Dedifferentiated amniotic fluid mesenchymal stem cell (primary cell): ENCODE measurements at regions not wholly inside any gene's neighbourhood (a gene's known extent, or its start where the extent isn't known, plus 50 kb on each side); places are given as distances from the start of the nearest gene placed in this dataset.
"Not testable (repeated sequence)": the region's sequence is repeated elsewhere in the genome, so short reads cannot be mapped to it uniquely, and the experiment has no call there.

ENCODE experiments used
- DNase-seq: peaks from one replicate; pipeline ENCODE4 v3.0.0-alpha.2; 2016; ENCODE audit errors: extremely low spot score

DNA sequence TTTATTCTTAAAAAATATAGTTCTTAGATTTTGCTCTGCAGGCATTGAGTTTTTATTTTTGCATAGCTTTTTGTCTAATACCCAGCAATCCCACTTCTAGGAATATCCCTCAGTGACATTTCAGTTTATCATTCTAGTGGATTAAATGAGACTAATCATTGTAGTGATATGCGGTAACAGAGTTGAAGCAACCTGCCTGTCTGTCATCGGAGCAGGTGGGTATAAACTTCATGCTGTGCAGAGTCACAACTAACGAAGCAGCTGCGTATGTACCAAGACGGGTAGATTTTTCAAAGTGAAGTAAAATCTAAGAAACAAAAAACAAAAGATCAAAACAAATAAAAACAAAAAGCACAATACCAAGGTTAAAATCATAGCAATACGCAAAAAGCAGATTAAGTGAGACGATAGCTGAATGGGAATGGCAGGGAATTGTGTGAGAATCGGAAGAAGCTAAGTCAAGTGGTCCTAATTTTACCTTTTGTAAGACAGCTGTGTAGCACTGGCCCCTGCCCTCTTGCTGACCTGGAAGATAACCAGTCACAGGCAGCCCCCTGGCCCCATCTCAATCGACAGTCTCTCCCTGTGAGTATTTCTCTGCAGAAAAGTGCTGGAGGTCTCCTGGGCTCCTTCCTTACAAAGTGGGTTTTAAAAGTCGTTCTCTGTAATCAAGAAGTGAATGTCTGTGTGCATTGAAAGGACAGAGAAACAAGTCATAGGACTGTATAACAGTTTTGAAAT is 169.2 kb downstream of the OR2B2 start:
- no peak for DNase-seq

DNA sequence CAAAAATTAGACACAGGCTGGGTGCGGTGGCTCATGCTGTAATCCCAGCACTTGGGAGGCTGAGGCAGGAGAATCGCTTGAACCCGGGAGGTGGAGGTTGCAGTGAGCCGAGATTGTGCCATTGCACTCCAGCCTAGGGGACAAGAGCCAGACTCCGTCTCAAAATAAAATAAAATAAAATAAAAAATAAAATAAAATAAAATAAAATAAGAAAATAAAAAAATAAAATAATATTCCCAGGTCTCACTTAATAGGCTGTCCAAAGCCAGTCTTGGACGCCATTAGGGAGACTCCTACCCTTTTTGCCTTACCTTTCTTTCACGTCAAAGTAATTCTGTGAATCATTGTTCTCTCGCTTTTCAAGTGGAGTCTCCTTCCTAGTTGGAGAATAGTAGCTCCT is 172.3 kb downstream of the OR2B2 start:
- not testable (repeated sequence) for DNase-seq

DNA sequence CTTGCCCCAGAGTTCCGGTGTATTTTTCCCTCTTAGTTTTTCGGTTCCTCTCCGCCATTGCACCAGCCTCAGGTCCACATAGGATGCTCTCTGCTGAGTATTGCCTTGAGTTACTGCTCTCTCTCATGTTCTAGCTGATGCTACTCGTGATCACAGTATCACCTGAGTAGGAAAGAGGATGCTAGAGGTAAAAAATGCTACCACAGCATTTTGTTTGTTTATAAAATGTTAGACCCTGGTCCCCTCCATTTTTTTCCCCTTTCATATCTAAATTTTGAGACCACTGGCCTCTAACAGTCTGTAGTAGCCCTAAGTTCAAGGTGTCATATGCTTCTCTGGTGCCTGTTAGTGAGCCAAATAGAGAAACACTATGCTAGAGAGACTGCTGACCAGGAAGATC is 175.5 kb downstream of the OR2B2 start:
- no peak for DNase-seq

DNA sequence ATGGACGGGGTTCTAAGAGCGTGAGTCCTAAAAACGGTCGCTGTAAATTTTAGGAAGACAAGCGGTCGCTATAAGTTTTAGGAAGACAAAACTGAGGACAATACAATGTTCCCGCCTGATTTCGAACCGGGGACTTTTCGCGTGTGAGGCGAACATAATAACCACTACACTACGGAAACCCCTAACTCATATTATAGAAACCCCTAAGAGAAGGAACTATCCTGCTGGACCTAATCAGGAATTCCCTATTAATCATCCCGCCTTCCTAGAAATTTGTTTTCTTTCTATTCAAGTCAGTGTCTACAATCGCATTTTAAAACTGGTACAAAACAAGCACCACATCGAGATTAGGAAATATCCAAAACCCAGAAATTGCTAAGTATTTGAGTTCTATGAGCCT is 183.8 kb downstream of the OR2B2 start:
- no peak for DNase-seq

DNA sequence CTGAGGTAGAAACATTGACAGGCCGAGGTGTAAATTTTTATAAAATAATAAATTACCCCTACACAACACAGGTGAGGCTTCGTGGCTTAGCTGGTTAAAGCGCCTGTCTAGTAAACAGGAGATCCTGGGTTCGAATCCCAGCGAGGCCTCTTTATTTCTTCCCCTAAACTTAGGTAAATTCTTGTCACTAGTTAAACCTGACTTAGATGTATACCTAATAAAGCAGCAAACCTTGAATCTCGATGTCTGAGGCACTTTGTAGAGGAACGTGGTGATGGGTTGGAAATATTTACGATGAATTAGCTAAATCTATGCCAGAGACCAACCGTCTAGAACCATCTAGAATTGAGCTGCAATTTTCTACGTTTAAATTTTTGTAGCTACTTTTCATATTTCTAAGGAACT is 185.6 kb downstream of the OR2B2 start:
- DNase-seq = no peak

DNA sequence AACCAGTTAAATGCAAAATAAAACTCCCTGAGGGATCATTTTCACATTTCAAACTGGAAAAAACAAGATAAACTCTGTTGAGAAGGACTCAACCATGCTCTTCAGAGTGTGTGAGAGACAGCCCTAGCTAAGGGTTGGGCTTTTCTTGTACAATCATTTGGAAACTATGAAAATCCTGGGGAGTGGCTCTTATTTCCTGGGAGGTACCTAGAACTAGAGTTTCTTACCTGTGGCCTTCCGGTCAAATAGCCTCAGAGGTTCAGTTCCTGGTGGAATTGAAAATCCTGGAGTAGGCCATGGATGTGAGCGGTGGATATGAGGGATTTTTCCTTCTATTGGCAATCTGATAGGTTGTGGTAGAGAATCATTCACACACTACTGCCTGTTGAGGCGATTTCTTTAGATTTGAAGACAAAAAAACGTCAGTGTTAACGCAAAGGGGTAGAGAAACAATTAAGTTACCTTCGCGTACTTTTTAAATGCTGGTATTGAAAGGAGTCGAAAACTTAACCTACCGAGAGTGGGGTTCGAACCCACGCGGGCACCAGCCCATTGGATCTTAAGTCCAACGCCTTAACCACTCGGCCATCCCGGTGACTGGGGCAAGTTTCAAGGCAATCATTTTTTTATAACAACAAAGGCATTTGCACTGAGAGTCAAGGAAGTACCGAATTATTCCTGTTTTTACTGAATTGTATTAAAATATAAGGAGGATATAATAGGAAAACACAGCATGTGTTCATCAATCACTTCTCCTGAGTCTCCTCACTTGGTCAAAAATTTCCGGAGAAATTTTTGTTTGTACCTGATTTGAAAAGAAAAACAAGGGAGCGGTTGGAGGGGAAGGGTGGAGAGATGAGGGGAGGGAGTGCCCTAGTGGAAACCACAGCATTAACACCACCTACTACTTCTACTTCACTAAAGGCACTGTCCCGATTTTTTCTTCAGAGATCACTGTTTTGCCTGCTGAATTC is 191.3 kb downstream of the OR2B2 start:
- DNase-seq = peak; percentile 43

DNA sequence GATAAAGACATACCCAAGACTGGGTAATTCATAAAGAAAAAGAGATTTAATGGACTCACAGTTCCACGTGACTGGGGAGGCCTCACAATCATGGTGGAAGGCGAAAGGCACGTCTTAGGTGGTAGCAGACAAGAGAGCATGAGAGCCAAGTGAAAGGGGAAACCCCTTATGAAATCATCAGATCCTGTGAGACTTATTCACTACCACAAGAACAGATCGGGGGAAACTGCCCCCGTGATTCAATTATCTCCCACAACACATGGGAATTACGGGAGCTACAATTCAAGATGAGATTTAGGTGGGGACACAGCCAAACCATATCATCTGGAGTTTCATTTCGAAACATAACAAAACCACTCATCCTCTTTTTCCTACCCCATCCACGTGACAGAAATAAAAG is 193.2 kb downstream of the OR2B2 start:
- DNase-seq = not testable (repeated sequence)

DNA sequence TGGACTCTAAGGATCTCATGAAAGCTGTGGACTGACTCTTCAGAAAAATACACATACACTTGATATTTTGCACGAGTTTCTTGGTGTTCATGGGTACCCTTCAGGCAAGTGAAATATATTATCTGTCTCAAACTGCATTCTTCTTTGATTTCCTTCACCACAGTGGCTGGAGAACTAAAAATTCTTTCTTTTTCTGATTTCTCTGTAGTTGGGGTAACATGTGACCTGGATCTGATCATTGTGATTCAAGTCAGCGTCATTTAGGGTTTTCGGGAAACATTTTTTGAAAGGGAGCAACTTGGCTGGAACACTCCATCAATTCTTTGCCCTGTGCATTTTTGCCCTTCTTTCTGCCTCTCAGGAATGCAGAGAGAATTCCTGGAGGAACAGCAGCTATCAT is 205.8 kb downstream of the OR2B2 start:
- DNase-seq = no peak

DNA sequence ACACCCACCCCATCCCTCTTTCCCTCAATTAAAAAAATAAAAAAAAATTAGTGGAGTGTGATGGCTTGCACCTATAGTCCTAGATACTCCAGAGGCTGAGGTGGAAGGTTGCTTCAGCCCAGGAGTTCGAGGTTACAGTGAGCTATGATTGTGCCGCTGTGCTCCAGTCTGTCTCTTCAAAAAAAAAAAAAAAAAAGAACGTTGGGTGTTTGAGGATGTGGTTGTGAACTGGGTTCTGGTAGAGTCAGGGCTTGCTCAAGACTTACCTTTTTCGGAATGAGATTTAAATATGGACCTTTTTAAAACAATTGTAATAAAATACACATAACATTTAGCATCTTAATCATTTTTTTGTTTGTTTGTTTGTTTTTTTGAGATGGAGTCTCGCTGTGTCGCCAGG is 211.9 kb downstream of the OR2B2 start:
- no peak for DNase-seq

DNA sequence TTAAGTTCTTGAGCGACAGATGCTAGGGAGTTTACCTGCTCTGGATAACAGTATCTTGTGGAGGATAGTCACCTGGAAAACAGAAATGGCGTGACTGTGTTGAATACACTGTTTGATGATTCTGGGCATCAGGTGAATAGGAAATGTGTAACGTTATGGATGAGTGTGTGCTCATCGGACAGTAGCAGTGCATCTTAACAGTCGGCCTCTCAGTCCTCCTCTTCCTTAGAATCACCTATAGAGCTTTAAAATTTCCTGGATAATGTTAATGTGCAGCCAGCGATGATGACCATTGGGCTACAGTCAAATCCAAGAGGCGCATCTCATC is 217.7 kb downstream of the OR2B2 start:
- DNase-seq = no peak

DNA sequence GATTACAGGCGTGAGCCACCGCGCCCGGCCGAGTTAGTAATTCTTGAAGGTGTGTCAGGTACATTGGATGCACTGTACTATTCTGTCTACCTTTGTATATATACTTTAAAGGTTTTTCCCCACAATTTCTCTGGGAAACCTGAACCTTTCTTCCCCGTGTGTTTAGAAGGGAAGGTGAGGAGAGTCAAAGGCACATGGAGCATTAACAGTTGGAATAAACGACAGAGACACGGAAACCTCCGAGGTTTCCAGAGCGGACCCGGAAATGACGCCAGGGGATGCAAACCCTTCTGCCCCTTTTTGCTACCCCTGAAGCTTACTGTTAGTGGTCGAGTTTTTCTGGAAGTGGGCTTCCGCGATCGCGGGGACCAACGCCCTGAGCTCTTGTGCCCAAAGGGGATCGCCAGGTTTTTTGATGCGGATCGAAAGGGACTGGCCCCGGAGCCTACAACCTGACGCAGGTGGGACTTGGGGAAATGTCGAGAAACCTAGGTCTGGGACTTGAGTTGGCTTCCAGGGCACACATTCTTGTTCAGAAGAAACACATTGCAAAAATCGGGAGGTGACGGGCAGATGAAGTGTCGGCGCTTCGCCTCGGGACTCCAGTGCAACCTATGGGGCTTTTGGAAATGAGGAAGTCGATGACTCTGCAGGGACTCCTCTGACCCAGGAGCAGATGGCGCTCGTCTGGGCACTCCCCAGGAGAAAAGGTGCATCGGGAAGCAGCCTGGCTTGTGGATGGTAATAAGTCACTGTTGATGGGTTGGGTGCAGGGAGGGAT is 218.2 kb downstream of the OR2B2 start:
- no peak for DNase-seq

DNA sequence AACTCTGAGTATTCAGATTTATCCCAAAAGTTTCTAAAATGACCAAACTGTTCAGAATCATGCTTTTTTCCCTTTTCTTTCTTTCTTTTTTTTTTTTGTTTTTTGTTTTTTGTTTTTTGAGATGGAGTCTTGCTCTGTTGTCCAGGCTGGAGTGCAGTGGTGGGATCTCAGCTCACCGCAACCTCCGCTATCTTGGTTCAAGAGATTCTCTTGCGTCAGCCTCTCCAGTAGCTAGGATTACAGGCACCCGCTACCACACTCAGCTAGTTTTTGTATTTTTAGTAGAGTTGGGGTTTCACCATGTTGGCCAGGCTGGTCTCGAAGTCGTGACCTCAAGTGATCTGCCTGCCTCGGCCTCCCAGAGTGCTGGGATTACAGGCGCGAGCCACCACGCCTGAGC is 219.2 kb upstream of the ZNF184 start:
- not testable (repeated sequence) for DNase-seq

DNA sequence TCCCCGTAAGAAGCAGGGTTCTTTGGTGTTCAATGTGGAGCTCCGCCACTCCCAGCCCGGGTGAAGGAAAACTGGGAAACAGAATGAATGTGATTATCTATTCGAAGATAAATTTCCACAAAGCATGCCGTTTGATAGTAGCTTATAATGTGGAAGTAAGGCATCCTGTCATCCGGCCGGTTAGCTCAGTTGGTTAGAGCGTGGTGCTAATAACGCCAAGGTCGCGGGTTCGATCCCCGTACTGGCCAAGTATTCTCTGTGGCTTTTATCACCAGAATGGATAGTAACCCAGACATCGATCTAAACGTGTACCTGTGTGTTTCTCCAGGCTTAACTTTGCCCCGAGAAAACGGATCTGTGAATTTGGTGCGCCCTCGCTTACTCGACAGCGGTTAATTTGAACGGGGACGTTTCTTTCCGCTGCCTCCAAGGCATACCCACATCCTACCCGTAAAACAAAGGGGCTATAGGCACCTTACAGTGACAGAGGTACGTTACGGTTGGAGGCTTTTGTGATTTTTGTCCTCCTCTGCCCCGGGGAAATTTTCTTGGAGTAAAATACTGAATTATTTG is 215.2 kb upstream of the ZNF184 start:
- peak; percentile 90 for DNase-seq

DNA sequence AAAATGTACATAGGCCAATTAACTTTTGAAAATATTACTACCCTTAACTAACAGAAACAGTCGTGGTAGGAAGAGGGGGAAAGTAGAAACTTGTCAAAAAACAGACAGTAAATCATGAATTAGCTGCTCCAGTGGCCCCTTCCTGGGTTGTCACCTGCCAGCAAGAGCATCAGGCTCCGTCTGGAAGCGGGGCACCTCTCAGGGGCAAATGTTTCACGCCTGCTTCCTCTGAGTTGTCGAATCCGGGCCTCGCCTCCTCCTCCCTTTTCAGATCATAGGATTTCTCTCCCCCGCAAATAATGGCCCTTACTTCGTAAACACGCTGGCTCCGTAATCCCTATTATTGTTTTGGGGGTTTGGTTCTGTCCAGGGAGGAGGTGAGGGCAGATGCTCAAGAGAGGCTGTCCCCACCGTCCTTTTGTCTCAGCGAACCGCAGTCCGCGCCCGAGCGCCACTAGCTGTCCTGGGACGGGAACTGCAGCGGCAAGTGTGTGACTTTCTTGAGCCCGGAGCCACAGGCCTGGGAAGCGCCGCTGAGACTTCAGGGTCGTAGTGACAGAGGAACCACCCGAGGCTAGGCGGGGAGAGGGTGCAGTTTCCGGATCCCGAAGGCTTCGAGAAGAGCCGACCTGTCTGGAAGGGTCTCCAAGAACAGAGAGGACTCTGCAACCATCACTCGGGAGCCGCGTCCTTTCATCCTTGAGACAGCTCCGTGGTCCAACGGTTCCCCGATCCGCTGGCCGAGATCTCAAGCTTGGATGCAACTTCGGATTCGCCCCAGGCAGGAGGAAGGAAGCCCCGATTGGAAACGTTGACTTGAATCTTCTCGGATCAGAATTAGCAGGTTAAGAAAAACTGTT is 214.5 kb upstream of the ZNF184 start:
- DNase-seq = peak; percentile 84

DNA sequence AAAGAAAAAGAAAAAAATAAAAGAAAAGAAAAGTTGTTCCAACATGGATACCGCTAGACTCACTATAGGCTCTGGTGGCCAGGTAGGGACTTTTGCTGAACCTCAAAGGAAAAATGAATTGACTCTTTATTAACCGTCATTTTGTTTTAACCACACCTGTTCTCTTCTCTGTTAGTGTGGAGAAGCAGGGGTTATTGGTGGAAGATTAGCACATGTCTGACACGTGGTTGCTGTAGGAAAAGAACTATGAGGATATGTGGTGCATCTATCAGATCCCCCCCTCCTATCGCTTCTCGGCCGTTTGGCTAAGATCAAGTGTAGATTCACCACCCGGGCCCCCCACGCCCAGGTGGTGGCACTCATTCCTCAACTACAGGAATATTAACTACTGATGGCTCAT is 212.4 kb upstream of the ZNF184 start:
- DNase-seq = no peak

DNA sequence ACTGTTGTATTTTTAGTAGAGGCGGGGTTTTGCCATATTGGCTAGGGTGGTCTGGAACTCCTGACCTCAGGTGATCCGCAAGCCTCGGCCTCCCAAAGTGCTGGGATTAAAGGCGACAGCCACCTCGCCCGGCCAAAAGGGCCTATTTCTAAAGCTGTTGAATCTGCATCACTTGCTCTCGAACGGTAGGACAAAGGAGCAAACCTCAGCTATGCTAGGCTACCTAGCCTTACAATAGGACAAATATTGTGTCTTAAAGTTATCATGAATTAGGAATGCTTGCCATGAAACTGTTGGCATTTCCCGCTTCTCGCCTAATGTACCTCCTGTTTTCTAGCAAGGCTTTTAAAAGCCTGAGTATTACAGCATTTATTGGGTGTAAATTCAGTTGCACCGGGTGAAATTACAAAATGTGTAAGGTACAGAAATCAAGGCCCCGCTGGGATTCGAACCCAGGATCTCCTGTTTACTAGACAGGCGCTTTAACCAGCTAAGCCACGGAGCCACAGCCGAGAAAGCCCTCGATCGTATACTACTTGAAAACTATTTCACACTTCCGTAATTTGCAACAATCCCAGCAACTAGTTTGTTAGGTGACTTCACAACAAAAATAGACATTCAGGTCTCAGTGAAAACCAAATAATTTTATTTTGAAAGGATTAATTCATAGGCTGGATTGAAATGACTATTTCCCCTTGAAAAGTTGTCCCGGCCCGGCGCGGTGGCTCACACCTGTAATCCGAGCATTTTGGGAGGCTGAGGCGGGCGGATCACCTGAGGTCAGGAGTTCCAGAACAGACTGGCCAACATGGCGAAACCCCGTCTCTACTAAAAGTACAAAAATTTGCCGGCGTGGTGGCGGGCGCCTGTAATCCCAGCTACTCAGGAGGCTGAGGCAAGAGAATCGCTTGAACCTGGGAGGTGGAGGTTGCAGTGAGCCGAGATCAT is 211.6 kb upstream of the ZNF184 start:
- no peak for DNase-seq

DNA sequence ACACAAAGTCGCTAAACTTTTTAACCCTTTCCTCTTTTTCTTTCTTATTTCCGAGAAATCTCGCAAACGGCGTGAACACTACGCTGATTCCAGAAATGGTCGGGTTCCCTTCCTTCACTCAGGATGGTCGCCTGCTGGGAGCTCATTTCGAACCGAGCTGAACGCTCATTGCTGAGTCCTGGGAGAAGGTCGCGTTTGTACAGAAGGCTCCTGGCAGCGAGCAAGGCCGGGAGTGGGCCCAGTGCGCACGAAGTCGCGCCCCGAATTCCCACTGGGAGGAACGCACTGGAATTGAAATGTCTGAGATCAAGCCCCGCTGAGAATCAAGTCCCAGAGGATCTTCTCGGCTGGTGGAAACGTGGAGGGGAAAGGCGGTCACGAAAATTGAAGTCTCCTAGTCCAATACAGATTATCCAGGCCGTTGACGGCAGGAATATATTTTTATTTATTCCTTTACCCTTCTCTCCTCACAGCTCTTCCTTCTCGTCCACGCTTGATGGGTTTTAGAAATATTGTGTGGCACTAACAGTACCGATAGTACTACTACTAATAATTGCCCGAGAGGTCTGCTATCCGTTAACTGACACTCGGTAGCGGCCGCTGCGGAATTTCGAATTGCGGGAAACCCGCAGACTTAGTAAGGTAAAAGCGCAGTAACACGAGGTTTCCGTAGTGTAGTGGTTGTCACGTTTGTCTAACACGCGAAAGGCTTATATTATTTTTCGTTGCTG is 207.2 kb upstream of the ZNF184 start:
- no peak for DNase-seq

DNA sequence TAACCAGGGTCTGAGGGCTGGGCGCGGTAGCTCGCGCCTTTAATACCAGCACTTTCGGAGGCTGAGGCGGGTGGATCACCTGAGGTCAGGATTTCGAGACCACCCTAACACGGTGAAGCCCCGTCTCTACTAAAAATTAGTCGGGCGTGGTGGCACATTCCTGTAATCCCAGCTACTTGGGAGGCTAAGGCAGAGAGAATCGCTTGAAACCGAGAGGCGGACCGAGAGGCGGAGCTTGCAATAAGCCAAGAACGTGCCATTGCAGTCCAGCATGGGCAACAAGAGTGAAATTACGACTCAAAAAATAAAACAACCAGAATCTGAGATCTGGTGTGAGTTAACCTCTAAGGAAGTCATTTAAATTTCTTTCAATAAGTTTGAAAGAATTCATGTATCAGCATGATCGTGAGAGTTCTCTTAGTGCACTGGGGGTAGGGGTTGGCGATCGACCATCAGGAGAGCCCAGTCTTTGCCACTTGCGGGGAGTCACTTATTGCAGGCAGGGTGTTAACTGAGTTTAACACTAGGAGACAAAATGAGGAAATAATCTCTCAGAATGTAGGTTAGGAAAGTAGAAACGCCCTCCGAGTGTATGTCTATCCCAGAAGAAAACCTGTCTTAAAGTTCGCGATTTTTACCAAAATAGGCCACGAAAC is 206.5 kb upstream of the ZNF184 start:
- no peak for DNase-seq

DNA sequence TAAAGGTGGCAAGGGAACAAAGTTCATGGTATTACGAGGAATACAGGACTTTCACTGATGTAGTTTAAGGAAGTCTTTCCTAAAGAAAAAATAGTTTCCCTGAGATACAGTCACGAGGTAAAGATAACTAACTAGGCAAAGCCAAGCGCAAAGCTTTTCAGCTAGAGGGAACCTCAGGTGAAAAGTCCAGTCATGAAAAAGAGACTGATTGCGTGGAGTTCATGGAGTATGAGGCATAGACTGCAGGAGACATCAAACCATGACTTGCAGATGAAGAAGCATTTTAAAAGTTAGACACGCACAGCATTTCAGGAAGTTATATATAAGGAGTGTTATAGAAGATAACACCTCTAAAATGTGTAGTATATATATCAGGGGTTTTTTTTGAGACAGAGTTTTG is 205.6 kb upstream of the ZNF184 start:
- no peak for DNase-seq
